IPS-15b (cell line): ENCODE measurements at regions not wholly inside any gene's neighbourhood (a gene's known extent, or its start where the extent isn't known, plus 50 kb on each side); places are given as distances from the start of the nearest gene placed in this dataset.
"Not testable (repeated sequence)": the region's sequence is repeated elsewhere in the genome, so short reads cannot be mapped to it uniquely, and the experiment has no call there.

Experiments used
- H3K27me3 ChIP-seq: one replicate; pipeline ENCODE4 v1.6.1; 2013; ENCODE audit warnings: low read length; ENCODE audit not compliant: control insufficient read depth, insufficient read depth
- H3K36me3 ChIP-seq: one replicate; pipeline ENCODE4 v1.6.1; 2013; ENCODE audit warnings: low read length; ENCODE audit not compliant: control insufficient read depth, insufficient read depth
- H3K4me1 ChIP-seq: one replicate; pipeline ENCODE4 v1.6.1; 2013; ENCODE audit warnings: mild to moderate bottlenecking, low read length; ENCODE audit not compliant: control insufficient read depth, insufficient read depth
- H3K4me3 ChIP-seq: one replicate; pipeline ENCODE4 v1.5.1; 2013; ENCODE audit warnings: low read depth, low read length
- H3K9ac ChIP-seq: one replicate; pipeline ENCODE4 v1.6.1; 2013; ENCODE audit warnings: low read depth, mild to moderate bottlenecking, low read length
- H3K9me3 ChIP-seq: one replicate; pipeline ENCODE4 v1.6.1; 2013; ENCODE audit warnings: mild to moderate bottlenecking, low read length; ENCODE audit not compliant: control insufficient read depth, insufficient read depth

GRCh38 chr20:48528346-48528745, 299.5 kb downstream of the PREX1 start:
- no peaks in the 10 kb centered on the region for H3K27me3 ChIP-seq
- no peak overlapping the region for H3K9ac ChIP-seq
- no peaks in the 10 kb centered on the region for H3K9me3 ChIP-seq
- no peaks in the 10 kb centered on the region for H3K36me3 ChIP-seq
- no peaks in the 10 kb centered on the region for H3K4me1 ChIP-seq
- no peak overlapping the region for H3K4me3 ChIP-seq

- H3K4me3 ChIP-seq = no peak overlapping the region
- H3K36me3 ChIP-seq = no peaks in the 10 kb centered on the region
- H3K9me3 ChIP-seq = no peaks in the 10 kb centered on the region
Measured at GRCh38 chr20:48527771-48528170, 300.0 kb downstream of the PREX1 start.

GRCh38 chr20:48526936-48527335, 300.9 kb downstream of the PREX1 start:
- no peaks in the 10 kb centered on the region for H3K27me3 ChIP-seq
- H3K4me3 ChIP-seq = no peak overlapping the region
- H3K4me1 ChIP-seq = no peaks in the 10 kb centered on the region
- H3K36me3 ChIP-seq = no peaks in the 10 kb centered on the region
- H3K9ac ChIP-seq = no peak overlapping the region
- H3K9me3 ChIP-seq = no peaks in the 10 kb centered on the region

More at GRCh38 chr20:48527771-48528170, 300.0 kb downstream of the PREX1 start:
- H3K27me3 ChIP-seq = no peaks in the 10 kb centered on the region
- H3K4me1 ChIP-seq = no peaks in the 10 kb centered on the region
- no peak overlapping the region for H3K9ac ChIP-seq

- H3K4me3 ChIP-seq = no peak overlapping the region
- H3K36me3 ChIP-seq = no peaks in the 10 kb centered on the region
- no peaks in the 10 kb centered on the region for H3K4me1 ChIP-seq
- no peak overlapping the region for H3K9ac ChIP-seq
- no peaks in the 10 kb centered on the region for H3K27me3 ChIP-seq
- H3K9me3 ChIP-seq = no peaks in the 10 kb centered on the region
Measured at GRCh38 chr20:48525400-48525799, 302.4 kb downstream of the PREX1 start.

GRCh38 chr20:48524582-48524981, 303.2 kb downstream of the PREX1 start:
- H3K9ac ChIP-seq = no peak overlapping the region
- H3K36me3 ChIP-seq = no peaks in the 10 kb centered on the region
- H3K4me3 ChIP-seq = no peak overlapping the region
- H3K4me1 ChIP-seq = no peaks in the 10 kb centered on the region
- no peaks in the 10 kb centered on the region for H3K9me3 ChIP-seq
- H3K27me3 ChIP-seq = no peaks in the 10 kb centered on the region

- H3K9ac ChIP-seq = no peak overlapping the region
- H3K9me3 ChIP-seq = no peaks in the 10 kb centered on the region
- no peak overlapping the region for H3K4me3 ChIP-seq
- no peaks in the 10 kb centered on the region for H3K4me1 ChIP-seq
- H3K27me3 ChIP-seq = no peaks in the 10 kb centered on the region
- H3K36me3 ChIP-seq = no peaks in the 10 kb centered on the region
Measured at GRCh38 chr20:48523191-48523995, 304.4 kb downstream of the PREX1 start.

GRCh38 chr20:48521121-48521520, 306.7 kb downstream of the PREX1 start:
- H3K27me3 ChIP-seq = no peaks in the 10 kb centered on the region
- no peaks in the 10 kb centered on the region for H3K36me3 ChIP-seq
- H3K4me3 ChIP-seq = no peak overlapping the region
- no peaks in the 10 kb centered on the region for H3K4me1 ChIP-seq
- H3K9me3 ChIP-seq = no peaks in the 10 kb centered on the region
- H3K9ac ChIP-seq = no peak overlapping the region

GRCh38 chr20:48516196-48516595, 311.6 kb downstream of the PREX1 start:
- H3K9ac ChIP-seq, H3K9me3 ChIP-seq, H3K4me3 ChIP-seq, H3K4me1 ChIP-seq, H3K27me3 ChIP-seq, H3K36me3 ChIP-seq: not testable (repeated sequence)

- H3K9me3 ChIP-seq, H3K4me1 ChIP-seq, H3K27me3 ChIP-seq, H3K4me3 ChIP-seq, H3K36me3 ChIP-seq, H3K9ac ChIP-seq: not testable (repeated sequence)
Measured at GRCh38 chr20:48514577-48514976, 313.2 kb downstream of the PREX1 start.

GRCh38 chr20:48512539-48512938, 315.3 kb downstream of the PREX1 start:
- not testable (repeated sequence) for H3K36me3 ChIP-seq, H3K27me3 ChIP-seq, H3K4me1 ChIP-seq, H3K4me3 ChIP-seq, H3K9ac ChIP-seq, H3K9me3 ChIP-seq

GRCh38 chr20:48505066-48505465, 322.7 kb downstream of the PREX1 start:
- not testable (repeated sequence) for H3K4me3 ChIP-seq, H3K9ac ChIP-seq, H3K4me1 ChIP-seq, H3K36me3 ChIP-seq, H3K27me3 ChIP-seq, H3K9me3 ChIP-seq

GRCh38 chr20:48503166-48503815, 324.5 kb downstream of the PREX1 start:
- Histone ChIP-seq H3K36me3 (no peaks in the 10 kb centered on the region), H3K9ac (no peak overlapping the region), H3K4me1 (no peaks in the 10 kb centered on the region), H3K9me3 (no peaks in the 10 kb centered on the region), H3K4me3 (no peak overlapping the region), H3K27me3 (no peaks in the 10 kb centered on the region)
